GM12891 (cell line): ENCODE measurements at regions not wholly inside any gene's neighbourhood (a gene's known extent, or its start where the extent isn't known, plus 50 kb on each side); places are given as distances from the start of the nearest gene placed in this dataset.

Source experiments
- DNase-seq: peaks from one replicate; pipeline ENCODE4 v3.0.0; 2011; ENCODE audit warnings: low spot score; ENCODE audit not compliant: insufficient read length
- FAIRE-seq: peaks from 2 replicates; lab custom pipeline; 2011; peaks lifted over from hg19 to GRCh38; lab: Jason Lieb, UNC
- PAX5 ChIP-seq: IDR thresholded peaks from 2 replicates; pipeline ENCODE4 v1.6.1; 2011; ENCODE audit warnings: low read length, moderate library complexity, mild to moderate bottlenecking; ENCODE audit not compliant: insufficient read depth, severe bottlenecking
- POLR2A ChIP-seq: IDR thresholded peaks from 2 replicates; pipeline ENCODE4 v1.6.1; 2011; ENCODE audit warnings: low read depth, low read length, control low read depth
- POLR2AphosphoS5 ChIP-seq: IDR thresholded peaks from 2 replicates; pipeline ENCODE4 v1.6.1; 2011; ENCODE audit warnings: low read depth, low read length, control low read depth
- POU2F2 ChIP-seq: IDR thresholded peaks from 2 replicates; pipeline ENCODE4 v1.6.1; 2011; ENCODE audit warnings: low read depth, mild to moderate bottlenecking, control low read depth, low read length, moderate library complexity
- SPI1 ChIP-seq: IDR thresholded peaks from 2 replicates; pipeline ENCODE4 v1.6.1; 2011; ENCODE audit warnings: low read depth, low read length, control low read depth
- TAF1 ChIP-seq: IDR thresholded peaks from 2 replicates; pipeline ENCODE4 v1.6.1; 2011; ENCODE audit warnings: low read depth, low read length, control low read depth

- no peak for FAIRE-seq
- no peak for DNase-seq
Observed at GRCh38 chr5:128813317-128814070, 151.8 kb upstream of the SLC27A6 start.

GRCh38 chr5:128815201-128815600, 150.1 kb upstream of the SLC27A6 start:
- FAIRE-seq (no peak), DNase-seq (no peak)
- TF ChIP-seq SPI1 (no peak), POU2F2 (no peak), TAF1 (no peak), POLR2A (no peak), POLR2AphosphoS5 (no peak), PAX5 (no peak)

More at GRCh38 chr5:128813317-128814070, 151.8 kb upstream of the SLC27A6 start:
- TF ChIP-seq POLR2A = no peak
- no peak for TF ChIP-seq PAX5
- no peak for TF ChIP-seq SPI1
- TF ChIP-seq TAF1 = no peak
- no peak for TF ChIP-seq POU2F2
- TF ChIP-seq POLR2AphosphoS5 = no peak

DNA sequence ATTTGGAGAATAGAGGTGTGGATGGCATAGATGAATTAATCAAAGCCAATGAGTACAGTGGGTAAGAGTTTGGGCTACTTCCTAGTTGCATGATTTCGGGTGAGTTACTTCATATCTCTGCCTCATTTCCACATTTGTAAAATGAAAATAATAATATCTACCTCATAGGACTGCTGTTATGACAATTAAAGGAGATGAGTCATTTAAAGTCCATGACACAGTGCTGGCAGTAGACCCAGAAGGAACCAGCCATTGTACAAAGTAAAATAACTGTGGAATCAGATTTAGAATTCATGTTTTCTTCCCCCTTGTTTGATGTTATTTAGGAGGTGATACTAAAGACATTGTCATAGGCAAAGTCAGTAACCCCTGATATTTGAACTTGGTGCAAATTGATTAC, 139.5 kb upstream of the SLC27A6 start:
- DNase-seq (no peak), FAIRE-seq (no peak)
- TF ChIP-seq PAX5 (no peak), POU2F2 (no peak), POLR2A (no peak), POLR2AphosphoS5 (no peak), TAF1 (no peak), SPI1 (no peak)

DNA sequence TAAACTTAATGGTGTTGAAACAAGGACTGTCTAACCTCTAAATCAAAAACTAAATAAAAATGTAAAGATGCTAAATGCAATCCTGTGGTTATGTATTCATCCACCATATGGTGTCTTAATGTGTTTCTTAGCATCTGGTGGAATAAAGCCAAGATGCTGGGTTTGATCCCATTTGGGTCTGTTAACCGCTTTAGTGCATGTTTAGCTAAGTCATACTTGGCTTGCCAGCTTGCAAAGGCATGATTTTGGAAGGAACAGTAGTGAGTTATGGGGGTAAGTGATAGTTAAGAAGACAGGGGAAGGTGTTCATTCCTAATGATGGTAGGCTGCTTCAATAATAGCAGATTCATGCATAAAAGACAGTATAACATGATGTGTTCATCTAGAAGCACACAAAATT, 139.0 kb upstream of the SLC27A6 start:
- FAIRE-seq (no peak), DNase-seq (no peak)
- TF ChIP-seq TAF1 = no peak

- FAIRE-seq (no peak), DNase-seq (no peak)
- TF ChIP-seq POLR2AphosphoS5 (no peak), PAX5 (no peak), POLR2A (no peak), POU2F2 (no peak), TAF1 (no peak), SPI1 (no peak)
Observed at GRCh38 chr5:128836571-128836970, 128.7 kb upstream of the SLC27A6 start.

GRCh38 chr5:128838623-128839022, 126.7 kb upstream of the SLC27A6 start:
- TF ChIP-seq TAF1 = no peak
- no peak for TF ChIP-seq PAX5
- no peak for TF ChIP-seq SPI1
- no peak for TF ChIP-seq POLR2AphosphoS5
- no peak for TF ChIP-seq POU2F2
- FAIRE-seq (no peak), DNase-seq (no peak)

GRCh38 chr5:128842241-128842640, 123.0 kb upstream of the SLC27A6 start:
- TF ChIP-seq PAX5 (no peak), TAF1 (no peak), POU2F2 (no peak), POLR2A (no peak), SPI1 (no peak), POLR2AphosphoS5 (no peak)
- DNase-seq = no peak
- no peak for FAIRE-seq

DNA sequence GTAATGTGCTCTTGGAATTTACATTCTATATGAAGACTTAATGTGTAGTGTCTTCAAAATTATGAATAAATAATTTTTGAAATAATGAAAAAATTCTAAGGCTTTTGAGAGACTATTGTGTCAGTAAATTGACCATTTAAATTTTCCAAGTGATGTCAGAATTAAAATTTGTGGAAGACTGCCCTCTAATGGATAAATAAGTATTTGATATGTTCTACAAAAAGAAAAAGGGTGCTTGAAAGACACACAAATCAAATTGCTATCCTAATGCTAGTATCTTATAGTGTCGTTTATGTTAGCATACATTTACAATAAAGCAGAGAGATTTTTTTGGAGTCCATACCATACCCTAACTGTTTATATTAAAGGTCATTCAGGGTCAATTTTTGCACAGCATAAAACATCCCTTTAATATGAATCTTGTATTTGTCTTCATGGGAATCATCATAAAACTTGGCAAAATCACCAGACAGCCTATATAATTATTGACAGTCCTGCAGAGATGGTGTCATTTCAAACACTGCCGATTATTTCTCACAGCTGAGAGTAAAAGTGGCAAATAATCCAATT, 120.8 kb upstream of the SLC27A6 start:
- TF ChIP-seq POLR2AphosphoS5 (no peak), SPI1 (no peak), POU2F2 (no peak), TAF1 (no peak), PAX5 (no peak), POLR2A (no peak)
- DNase-seq = no peak
- FAIRE-seq = no peak

- TF ChIP-seq POU2F2 (no peak), PAX5 (no peak), TAF1 (no peak), POLR2AphosphoS5 (no peak), POLR2A (no peak), SPI1 (no peak)
- FAIRE-seq (no peak), DNase-seq (no peak)
Observed at GRCh38 chr5:128850049-128850448, 115.2 kb upstream of the SLC27A6 start.

- FAIRE-seq (no peak), DNase-seq (no peak)
- TF ChIP-seq POLR2A (no peak), SPI1 (no peak), TAF1 (no peak), POU2F2 (no peak), PAX5 (no peak), POLR2AphosphoS5 (no peak)
Observed at GRCh38 chr5:128854931-128855330, 110.4 kb upstream of the SLC27A6 start.
